ENCODE measurements at regions not wholly inside any gene's neighbourhood (a gene's known extent, or its start where the extent isn't known, plus 50 kb on each side); places are given as distances from the start of the nearest gene placed in this dataset.

GRCh38 chr2:187274146-187274545 lies 173.9 kb downstream of the CALCRL start:
- Histone ChIP-seq H3K4me3 (ENCODE audit: control insufficient read depth in 1 of 2, extremely low read depth in 1 of 2, low read length in 1 of 2) (no peak overlapping the region), H3K4me1 (ENCODE audit: control insufficient read depth in 1 of 2, extremely low read depth in 1 of 2, insufficient read depth in 2 of 2, low read length in 2 of 2) (no peaks in the 10 kb centered on the region), H3K27ac (ENCODE audit: low read length) (no peak overlapping the region), H3K9me3 (no peaks in the 10 kb centered on the region), H3K36me3 (ENCODE audit: control insufficient read depth in 2 of 2, extremely low read depth in 1 of 2, insufficient read depth in 1 of 2, low read length in 1 of 2) (no peaks in the 10 kb centered on the region), H3K27me3 (replicated peaks in 1 of 2; ENCODE audit: control insufficient read depth in 2 of 2, extremely low read depth in 1 of 2, insufficient read depth in 2 of 2, low read length in 1 of 2) (no peaks in the 10 kb centered on the region)
- DNase-seq (no peak), ATAC-seq (replicated peaks in 1 of 4) (no peak)
- no peaks in the 10 kb centered on the region for H3K27me3 Mint-ChIP-seq
- H3K4me3 Mint-ChIP-seq: no peak overlapping the region
- H3K27ac Mint-ChIP-seq: no peak overlapping the region
- no peaks in the 10 kb centered on the region for H3K36me3 Mint-ChIP-seq
- POLR2A ChIA-PET: no interaction called here
- peaks cover 7 to 22% (median 20%) of the 10 kb centered on the region in 3 donors for H3K9me3 Mint-ChIP-seq
- no peaks in the 10 kb centered on the region for H3K4me1 Mint-ChIP-seq
- CTCF ChIA-PET: no interaction called here

- Histone ChIP-seq H3K27ac (ENCODE audit: low read length) (no peak overlapping the region), H3K4me1 (ENCODE audit: control insufficient read depth in 1 of 2, extremely low read depth in 1 of 2, insufficient read depth in 2 of 2, low read length in 2 of 2) (no peaks in the 10 kb centered on the region), H3K27me3 (replicated peaks in 1 of 2; ENCODE audit: control insufficient read depth in 2 of 2, extremely low read depth in 1 of 2, insufficient read depth in 2 of 2, low read length in 1 of 2) (no peaks in the 10 kb centered on the region), H3K4me3 (ENCODE audit: control insufficient read depth in 1 of 2, extremely low read depth in 1 of 2, low read length in 1 of 2) (no peak overlapping the region), H3K9me3 (no peaks in the 10 kb centered on the region), H3K36me3 (ENCODE audit: control insufficient read depth in 2 of 2, extremely low read depth in 1 of 2, insufficient read depth in 1 of 2, low read length in 1 of 2) (no peaks in the 10 kb centered on the region)
- Mint-ChIP-seq H3K36me3 (no peaks in the 10 kb centered on the region), H3K27ac (no peak overlapping the region), H3K4me3 (no peak overlapping the region), H3K9me3 (peaks cover 0 to 19% (median 18%) of the 10 kb centered on the region in 3 donors), H3K27me3 (no peaks in the 10 kb centered on the region), H3K4me1 (no peaks in the 10 kb centered on the region)
- DNase-seq (no peak), ATAC-seq (replicated peaks in 1 of 4) (no peak)
- ChIA-PET CTCF (no interaction called here), POLR2A (no interaction called here)
Observed at GRCh38 chr2:187272255-187272654, 175.8 kb downstream of the CALCRL start.

- Histone ChIP-seq H3K27ac (ENCODE audit: low read length) (no peak overlapping the region), H3K36me3 (ENCODE audit: control insufficient read depth in 2 of 2, extremely low read depth in 1 of 2, insufficient read depth in 1 of 2, low read length in 1 of 2) (no peaks in the 10 kb centered on the region), H3K4me3 (ENCODE audit: control insufficient read depth in 1 of 2, extremely low read depth in 1 of 2, low read length in 1 of 2) (no peak overlapping the region), H3K27me3 (replicated peaks in 1 of 2; ENCODE audit: control insufficient read depth in 2 of 2, extremely low read depth in 1 of 2, insufficient read depth in 2 of 2, low read length in 1 of 2) (no peaks in the 10 kb centered on the region), H3K9me3 (no peaks in the 10 kb centered on the region), H3K4me1 (ENCODE audit: control insufficient read depth in 1 of 2, extremely low read depth in 1 of 2, insufficient read depth in 2 of 2, low read length in 2 of 2) (no peaks in the 10 kb centered on the region)
- DNase-seq (no peak), ATAC-seq (replicated peaks in 1 of 4) (no peak)
- H3K27me3 Mint-ChIP-seq: no peaks in the 10 kb centered on the region
- no peak overlapping the region for H3K4me3 Mint-ChIP-seq
- no peaks in the 10 kb centered on the region for H3K36me3 Mint-ChIP-seq
- ChIA-PET CTCF (no interaction called here), POLR2A (no interaction called here)
- no peak overlapping the region for H3K27ac Mint-ChIP-seq
- H3K9me3 Mint-ChIP-seq: peaks cover 0 to 19% (median 16%) of the 10 kb centered on the region in 3 donors
- no peaks in the 10 kb centered on the region for H3K4me1 Mint-ChIP-seq
Observed at GRCh38 chr2:187271825-187272224, 176.2 kb downstream of the CALCRL start.

GRCh38 chr2:187266645-187267044 lies 181.4 kb downstream of the CALCRL start:
- ATAC-seq (replicated peaks in 1 of 4): no peak
- H3K9me3 Mint-ChIP-seq: peaks cover 3 to 24% (median 4%) of the 10 kb centered on the region in 3 donors
- no peaks in the 10 kb centered on the region for H3K27me3 Mint-ChIP-seq
- Histone ChIP-seq H3K4me3 (ENCODE audit: control insufficient read depth in 1 of 2, extremely low read depth in 1 of 2, low read length in 1 of 2) (no peak overlapping the region), H3K27ac (ENCODE audit: low read length) (no peak overlapping the region), H3K9me3 (no peaks in the 10 kb centered on the region), H3K4me1 (ENCODE audit: control insufficient read depth in 1 of 2, extremely low read depth in 1 of 2, insufficient read depth in 2 of 2, low read length in 2 of 2) (no peaks in the 10 kb centered on the region), H3K36me3 (ENCODE audit: control insufficient read depth in 2 of 2, extremely low read depth in 1 of 2, insufficient read depth in 1 of 2, low read length in 1 of 2) (no peaks in the 10 kb centered on the region), H3K27me3 (replicated peaks in 1 of 2; ENCODE audit: control insufficient read depth in 2 of 2, extremely low read depth in 1 of 2, insufficient read depth in 2 of 2, low read length in 1 of 2) (no peaks in the 10 kb centered on the region)
- no peaks in the 10 kb centered on the region for H3K36me3 Mint-ChIP-seq
- H3K27ac Mint-ChIP-seq: no peak overlapping the region
- 80% methylated on average over 3 of the region's 4 CpGs for WGBS (ENCODE audit: insufficient coverage)
- CTCF ChIA-PET: no interaction called here
- DNase-seq: no peak
- POLR2A ChIA-PET: no interaction called here
- no peak overlapping the region for H3K4me3 Mint-ChIP-seq
- H3K4me1 Mint-ChIP-seq: no peaks in the 10 kb centered on the region

- ChIA-PET POLR2A (no interaction called here), CTCF (no interaction called here)
- ATAC-seq (replicated peaks in 1 of 4): no peak
Observed at GRCh38 chr2:187266147-187266546, 181.9 kb downstream of the CALCRL start.

GRCh38 chr2:187264612-187265011 lies 183.4 kb downstream of the CALCRL start:
- H3K36me3 ChIP-seq (ENCODE audit: control insufficient read depth in 2 of 2, extremely low read depth in 1 of 2, insufficient read depth in 1 of 2, low read length in 1 of 2): no peaks in the 10 kb centered on the region
- no peak overlapping the region for H3K4me3 ChIP-seq (ENCODE audit: control insufficient read depth in 1 of 2, extremely low read depth in 1 of 2, low read length in 1 of 2)
- H3K4me3 Mint-ChIP-seq: no peak overlapping the region
- no peaks in the 10 kb centered on the region for H3K27me3 ChIP-seq (replicated peaks in 1 of 2; ENCODE audit: control insufficient read depth in 2 of 2, extremely low read depth in 1 of 2, insufficient read depth in 2 of 2, low read length in 1 of 2)
- ChIA-PET POLR2A (no interaction called here), CTCF (no interaction called here)
- DNase-seq (no peak), ATAC-seq (replicated peaks in 1 of 4) (no peak)
- WGBS (ENCODE audit: insufficient coverage): no CpG with 5 or more reads among the region's 1 CpG
- no peaks in the 10 kb centered on the region for H3K4me1 Mint-ChIP-seq
- no peaks in the 10 kb centered on the region for H3K9me3 ChIP-seq
- no peaks in the 10 kb centered on the region for H3K36me3 Mint-ChIP-seq
- H3K27me3 Mint-ChIP-seq: no peaks in the 10 kb centered on the region
- H3K27ac ChIP-seq (ENCODE audit: low read length): no peak overlapping the region
- H3K9me3 Mint-ChIP-seq: peaks cover 0 to 19% (median 3%) of the 10 kb centered on the region in 3 donors
- no peaks in the 10 kb centered on the region for H3K4me1 ChIP-seq (ENCODE audit: control insufficient read depth in 1 of 2, extremely low read depth in 1 of 2, insufficient read depth in 2 of 2, low read length in 2 of 2)
- H3K27ac Mint-ChIP-seq: no peak overlapping the region

More at GRCh38 chr2:187266147-187266546, 181.9 kb downstream of the CALCRL start:
- no peaks in the 10 kb centered on the region for H3K4me1 Mint-ChIP-seq
- H3K36me3 ChIP-seq (ENCODE audit: control insufficient read depth in 2 of 2, extremely low read depth in 1 of 2, insufficient read depth in 1 of 2, low read length in 1 of 2): no peaks in the 10 kb centered on the region
- no peak overlapping the region for H3K4me3 Mint-ChIP-seq
- no peaks in the 10 kb centered on the region for H3K36me3 Mint-ChIP-seq
- H3K4me1 ChIP-seq (ENCODE audit: control insufficient read depth in 1 of 2, extremely low read depth in 1 of 2, insufficient read depth in 2 of 2, low read length in 2 of 2): no peaks in the 10 kb centered on the region
- H3K27ac ChIP-seq (ENCODE audit: low read length): no peak overlapping the region
- no peak overlapping the region for H3K27ac Mint-ChIP-seq
- H3K4me3 ChIP-seq (ENCODE audit: control insufficient read depth in 1 of 2, extremely low read depth in 1 of 2, low read length in 1 of 2): no peak overlapping the region
- no peaks in the 10 kb centered on the region for H3K27me3 Mint-ChIP-seq
- WGBS (ENCODE audit: insufficient coverage): no CpG with 5 or more reads among the region's 2 CpGs
- H3K9me3 Mint-ChIP-seq: peaks cover 3 to 24% (median 4%) of the 10 kb centered on the region in 3 donors
- no peaks in the 10 kb centered on the region for H3K27me3 ChIP-seq (replicated peaks in 1 of 2; ENCODE audit: control insufficient read depth in 2 of 2, extremely low read depth in 1 of 2, insufficient read depth in 2 of 2, low read length in 1 of 2)
- DNase-seq: no peak
- no peaks in the 10 kb centered on the region for H3K9me3 ChIP-seq
